H9 (cell line): ENCODE measurements at regions not wholly inside any gene's neighbourhood (a gene's known extent, or its start where the extent isn't known, plus 50 kb on each side); places are given as distances from the start of the nearest gene placed in this dataset.

Experiments used
- DNase-seq: peaks from one replicate; pipeline ENCODE4 v3.0.0-alpha.2; 2017
- H2AFZ ChIP-seq: one replicate; pipeline ENCODE4 v1.6.1; 2013; ENCODE audit warnings: mild to moderate bottlenecking, low read length, control low read depth, moderate library complexity
- H2AK5ac ChIP-seq: 2 replicates; pipeline ENCODE4 v1.6.1; 2013; ENCODE audit warnings: low read length, control low read depth, mixed read lengths; ENCODE audit not compliant: insufficient read length
- H2BK120ac ChIP-seq: one replicate; pipeline ENCODE4 v1.6.1; 2013; ENCODE audit warnings: low read depth, mild to moderate bottlenecking, low read length, control low read depth, inconsistent platforms; ENCODE audit not compliant: poor library complexity, severe bottlenecking
- H2BK12ac ChIP-seq: 2 replicates; pipeline ENCODE4 v1.6.1; 2013; ENCODE audit warnings: low read length, control low read depth, mixed read lengths, low read depth; ENCODE audit not compliant: insufficient read length
- H2BK15ac ChIP-seq: 2 replicates; pipeline ENCODE4 v1.6.1; 2013; ENCODE audit warnings: low read depth, low read length, control low read depth
- H2BK20ac ChIP-seq: one replicate; pipeline ENCODE4 v1.6.1; 2013; ENCODE audit warnings: low read depth, mild to moderate bottlenecking, low read length, control low read depth, inconsistent platforms; ENCODE audit not compliant: poor library complexity, severe bottlenecking
- H2BK5ac ChIP-seq: 2 replicates; pipeline ENCODE4 v1.6.1; 2013; ENCODE audit warnings: low read length, control low read depth, mixed read lengths; ENCODE audit not compliant: insufficient read length
- H3K14ac ChIP-seq: 2 replicates; pipeline ENCODE4 v1.6.1; 2013; ENCODE audit warnings: low read length, control low read depth; ENCODE audit not compliant: insufficient read depth
- H3K18ac ChIP-seq: 2 replicates; pipeline ENCODE4 v1.6.1; 2013; ENCODE audit warnings: low read depth, mild to moderate bottlenecking, mixed read lengths, low read length, control low read depth; ENCODE audit not compliant: insufficient read length
- H3K23ac ChIP-seq: 2 replicates; pipeline ENCODE4 v1.6.1; 2013; ENCODE audit warnings: low read length, control low read depth, mixed read lengths, low read depth; ENCODE audit not compliant: insufficient read length
- H3K23me2 ChIP-seq: 2 replicates; pipeline ENCODE4 v1.6.1; 2013; ENCODE audit warnings: low read depth, mild to moderate bottlenecking, mixed read lengths, low read length, control low read depth; ENCODE audit not compliant: insufficient read length, poor library complexity, severe bottlenecking
- H3K27ac ChIP-seq: 2 replicates; pipeline ENCODE4 v1.5.1; 2013; ENCODE audit warnings: low read length, control low read depth, mixed read lengths, low read depth; ENCODE audit not compliant: insufficient read length
- H3K27me3 ChIP-seq: 2 replicates; pipeline ENCODE4 v1.6.1; 2013; ENCODE audit warnings: low read length, control low read depth, inconsistent platforms; ENCODE audit not compliant: insufficient read depth
- H3K4ac ChIP-seq: 2 replicates; pipeline ENCODE4 v1.6.1; 2013; ENCODE audit warnings: low read depth, mild to moderate bottlenecking, control low read depth, inconsistent platforms, low read length, moderate library complexity
- H3K4me1 ChIP-seq: 2 replicates; pipeline ENCODE4 v1.6.1; 2013; ENCODE audit warnings: low read length, control low read depth, inconsistent platforms; ENCODE audit not compliant: insufficient read depth
- H3K4me2 ChIP-seq: 2 replicates; pipeline ENCODE4 v1.6.1; 2013; ENCODE audit warnings: low read length, control low read depth, mixed read lengths; ENCODE audit not compliant: insufficient read length, insufficient read depth
- H3K56ac ChIP-seq: 2 replicates; pipeline ENCODE4 v1.6.1; 2013; ENCODE audit warnings: low read depth, mild to moderate bottlenecking, mixed read lengths, low read length, control low read depth; ENCODE audit not compliant: insufficient read length
- H3K79me1 ChIP-seq: 2 replicates; pipeline ENCODE4 v1.6.1; 2013; ENCODE audit warnings: low read depth, mild to moderate bottlenecking, moderate library complexity, low read length, control low read depth, inconsistent platforms; ENCODE audit not compliant: insufficient read depth, poor library complexity, severe bottlenecking
- H3K79me2 ChIP-seq: 2 replicates; pipeline ENCODE4 v1.6.1; 2013; ENCODE audit warnings: low read length, control low read depth, inconsistent platforms; ENCODE audit not compliant: insufficient read depth
- H3K9ac ChIP-seq: 2 replicates; pipeline ENCODE4 v1.6.1; 2013; ENCODE audit warnings: low read length, control low read depth, mixed read lengths; ENCODE audit not compliant: insufficient read length; ENCODE audit errors: extremely low read depth
- H3K9me3 ChIP-seq: one replicate; pipeline ENCODE4 v1.6.1; 2013; ENCODE audit warnings: low read depth, low read length, inconsistent platforms; ENCODE audit not compliant: control insufficient read depth
- H3T11ph ChIP-seq: one replicate; pipeline ENCODE4 v1.6.1; 2013; ENCODE audit warnings: mild to moderate bottlenecking, low read length, control low read depth, inconsistent platforms
- H4K20me1 ChIP-seq: one replicate; pipeline ENCODE4 v1.6.1; 2013; ENCODE audit not compliant: control insufficient read depth, insufficient read length, insufficient read depth
- H4K5ac ChIP-seq: 2 replicates; pipeline ENCODE4 v1.6.1; 2013; ENCODE audit warnings: low read depth, mild to moderate bottlenecking, mixed read lengths, low read length, control low read depth; ENCODE audit not compliant: insufficient read length
- H4K8ac ChIP-seq: replicated peaks from 2 replicates; pipeline ENCODE4 v1.6.1; 2013; ENCODE audit warnings: low read length, control low read depth, mixed read lengths, low read depth; ENCODE audit not compliant: insufficient read length
- H4K91ac ChIP-seq: 2 replicates; pipeline ENCODE4 v1.6.1; 2013; ENCODE audit warnings: low read depth, mild to moderate bottlenecking, moderate library complexity, mixed read lengths, low read length, control low read depth; ENCODE audit not compliant: insufficient read length
- H3K27ac Mint-ChIP-seq, 3 experiments: 2 replicates in 2 of 3; 3 replicates in 1 of 3; pipeline ENCODE4 v1.8.0; 2020 to 2021; ENCODE audit warnings: mixed read lengths in 3 of 3, mild to moderate bottlenecking in 1 of 3, moderate library complexity in 1 of 3
- H3K27me3 Mint-ChIP-seq: 2 replicates; pipeline ENCODE4 v1.8.0; 2021; ENCODE audit warnings: low read depth, mild to moderate bottlenecking, moderate library complexity, mixed read lengths
- H3K36me3 Mint-ChIP-seq, 3 experiments: 2 replicates in 2 of 3; 3 replicates in 1 of 3; pipeline ENCODE4 v1.8.0; 2020 to 2021; ENCODE audit warnings: low read depth in 3 of 3, mixed read lengths in 3 of 3; ENCODE audit not compliant: insufficient read depth in 1 of 3
- H3K4me1 Mint-ChIP-seq, 2 experiments: 2 replicates each; pipeline ENCODE4 v1.8.0; 2020; ENCODE audit warnings: mixed read lengths in 2 of 2
- H3K4me3 Mint-ChIP-seq, 2 experiments: 2 replicates in 1 of 2; 3 replicates in 1 of 2; pipeline ENCODE4 v1.8.0; 2020 to 2021; ENCODE audit warnings: mild to moderate bottlenecking in 2 of 2, mixed read lengths in 2 of 2, moderate library complexity in 1 of 2
- H3K9me3 Mint-ChIP-seq, 2 experiments: 2 replicates in 1 of 2; 3 replicates in 1 of 2; pipeline ENCODE4 v1.8.0; 2020; ENCODE audit warnings: mild to moderate bottlenecking in 2 of 2, mixed read lengths in 2 of 2, moderate library complexity in 1 of 2
- WGBS: extraction: QIAGEN DNeasy Blood & Tissue Kit; methylation state at CpG from one replicate; pipeline ENCODE4 v1.1.7; 2013; ENCODE audit warnings: missing lambda C conversion rate, low lambda C conversion rate, mixed read lengths; ENCODE audit not compliant: insufficient read length; ENCODE audit errors: extremely low coverage; 5-methylcytosine and 5-hydroxymethylcytosine counted together
- TF ChIP-seq, protein P1 (sequence below): fragments of 200-600 bp; sonication (generic); conservative IDR thresholded peaks from 3 replicates; pipeline ENCODE4 v1.8.0; 2021; ENCODE audit warnings: antibody characterized with exemption, mild to moderate bottlenecking

DNA sequence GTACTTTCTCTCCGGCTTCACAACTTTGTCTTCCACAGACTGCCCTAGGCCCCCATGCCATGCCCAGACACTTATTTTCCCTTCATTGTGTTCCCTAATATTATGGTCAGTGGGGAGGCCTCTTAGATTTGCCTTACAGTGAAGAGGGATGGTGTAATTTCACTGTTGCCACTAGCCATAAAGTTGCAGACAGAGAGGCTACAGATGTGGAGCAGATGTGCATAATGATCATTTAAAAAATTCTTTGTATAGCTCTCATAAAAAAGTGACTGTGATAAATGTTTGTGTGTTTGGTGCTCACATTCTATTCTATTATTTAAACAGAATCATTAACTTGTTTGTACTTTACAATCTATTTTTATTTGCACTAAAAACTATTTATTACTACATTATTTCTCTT lies 67.5 kb upstream of the FN1 start:
- Mint-ChIP-seq H3K9me3 (no peaks in the 10 kb centered on the region), H3K27ac (no peak overlapping the region), H3K27me3 (no peaks in the 10 kb centered on the region), H3K4me3 (no peak overlapping the region), H3K36me3 (no peaks in the 10 kb centered on the region), H3K4me1 (peaks cover 2% of the 10 kb centered on the region in 2 experiments)
- no peaks in the 10 kb centered on the region for H3K79me2 ChIP-seq
- H3K27me3 ChIP-seq: no peaks in the 10 kb centered on the region
- H2BK5ac ChIP-seq: no peak overlapping the region
- no peak overlapping the region for H4K5ac ChIP-seq
- H3K23me2 ChIP-seq: no peaks in the 10 kb centered on the region
- no peaks in the 10 kb centered on the region for H3K9me3 ChIP-seq
- no peak overlapping the region for H3T11ph ChIP-seq
- no peaks in the 10 kb centered on the region for H3K79me1 ChIP-seq
- no peak overlapping the region for H3K4ac ChIP-seq
- no peak overlapping the region for H2BK20ac ChIP-seq
- no peak overlapping the region for H4K8ac ChIP-seq
- no peak overlapping the region for H3K23ac ChIP-seq
- no CpG with 5 or more reads among the region's 1 CpG for WGBS
- no peak overlapping the region for H4K91ac ChIP-seq
- no peak for DNase-seq
- no peak overlapping the region for H2BK12ac ChIP-seq
- no peak overlapping the region for H2AK5ac ChIP-seq
- no peaks in the 10 kb centered on the region for H3K4me1 ChIP-seq
- H3K14ac ChIP-seq: no peak overlapping the region
- H3K56ac ChIP-seq: no peak overlapping the region
- TF ChIP-seq, protein P1, sequence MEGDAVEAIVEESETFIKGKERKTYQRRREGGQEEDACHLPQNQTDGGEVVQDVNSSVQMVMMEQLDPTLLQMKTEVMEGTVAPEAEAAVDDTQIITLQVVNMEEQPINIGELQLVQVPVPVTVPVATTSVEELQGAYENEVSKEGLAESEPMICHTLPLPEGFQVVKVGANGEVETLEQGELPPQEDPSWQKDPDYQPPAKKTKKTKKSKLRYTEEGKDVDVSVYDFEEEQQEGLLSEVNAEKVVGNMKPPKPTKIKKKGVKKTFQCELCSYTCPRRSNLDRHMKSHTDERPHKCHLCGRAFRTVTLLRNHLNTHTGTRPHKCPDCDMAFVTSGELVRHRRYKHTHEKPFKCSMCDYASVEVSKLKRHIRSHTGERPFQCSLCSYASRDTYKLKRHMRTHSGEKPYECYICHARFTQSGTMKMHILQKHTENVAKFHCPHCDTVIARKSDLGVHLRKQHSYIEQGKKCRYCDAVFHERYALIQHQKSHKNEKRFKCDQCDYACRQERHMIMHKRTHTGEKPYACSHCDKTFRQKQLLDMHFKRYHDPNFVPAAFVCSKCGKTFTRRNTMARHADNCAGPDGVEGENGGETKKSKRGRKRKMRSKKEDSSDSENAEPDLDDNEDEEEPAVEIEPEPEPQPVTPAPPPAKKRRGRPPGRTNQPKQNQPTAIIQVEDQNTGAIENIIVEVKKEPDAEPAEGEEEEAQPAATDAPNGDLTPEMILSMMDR: no peak
- no peaks in the 10 kb centered on the region for H4K20me1 ChIP-seq
- no peak overlapping the region for H2AFZ ChIP-seq
- H2BK15ac ChIP-seq: no peak overlapping the region
- H2BK120ac ChIP-seq: no peak overlapping the region
- H3K9ac ChIP-seq: no peak overlapping the region
- no peak overlapping the region for H3K27ac ChIP-seq
- H3K4me2 ChIP-seq: no peak overlapping the region
- H3K18ac ChIP-seq: no peak overlapping the region
